Neural progenitor cell (in vitro differentiated cells): ENCODE measurements at regions not wholly inside any gene's neighbourhood (a gene's known extent, or its start where the extent isn't known, plus 50 kb on each side); places are given as distances from the start of the nearest gene placed in this dataset.
"Not testable (repeated sequence)": the region's sequence is repeated elsewhere in the genome, so short reads cannot be mapped to it uniquely, and the experiment has no call there.

ENCODE experiments used
- DNase-seq: peaks from one replicate; pipeline ENCODE4 v3.0.0-alpha.2; 2016; ENCODE audit warnings: low spot score
- H2AFZ ChIP-seq: fragments of 200-600 bp; sonication (generic); replicated peaks from 2 replicates; pipeline ENCODE4 v1.6.1; 2016; ENCODE audit warnings: antibody characterized with exemption
- H3F3A ChIP-seq: fragments of 200-600 bp; sonication (generic); 2 replicates; pipeline ENCODE4 v1.6.1; 2016; ENCODE audit warnings: antibody characterized with exemption, low read depth
- H3K27ac ChIP-seq: fragments of 200-600 bp; sonication (generic); 2 replicates; pipeline ENCODE4 v1.5.1; 2016; ENCODE audit warnings: mild to moderate bottlenecking
- H3K27me3 ChIP-seq: fragments of 200-600 bp; sonication (generic); 2 replicates; pipeline ENCODE4 v1.6.1; 2016; ENCODE audit warnings: mild to moderate bottlenecking, moderate library complexity
- H3K36me3 ChIP-seq: fragments of 200-600 bp; sonication (generic); 2 replicates; pipeline ENCODE4 v1.5.1; 2016
- H3K4me1 ChIP-seq: fragments of 200-600 bp; sonication (generic); 2 replicates; pipeline ENCODE4 v1.6.1; 2016; ENCODE audit warnings: mixed run types
- H3K4me2 ChIP-seq: fragments of 200-600 bp; sonication (generic); 2 replicates; pipeline ENCODE4 v1.6.1; 2016
- H3K4me3 ChIP-seq: fragments of 200-600 bp; sonication (generic); 2 replicates; pipeline ENCODE4 v1.5.1; 2016
- H3K79me2 ChIP-seq: fragments of 200-600 bp; sonication (generic); 2 replicates; pipeline ENCODE4 v1.6.1; 2016; ENCODE audit warnings: low read depth
- H3K9ac ChIP-seq: fragments of 200-600 bp; sonication (generic); 2 replicates; pipeline ENCODE4 v1.6.1; 2016
- H3K9me3 ChIP-seq: fragments of 200-600 bp; sonication (generic); 2 replicates; pipeline ENCODE4 v1.5.1; 2016; ENCODE audit warnings: low read depth
- H4K20me1 ChIP-seq: fragments of 200-600 bp; sonication (generic); 2 replicates; pipeline ENCODE4 v1.6.1; 2016; ENCODE audit warnings: low read depth
- H3K27ac Mint-ChIP-seq: 3 replicates; pipeline ENCODE4 v1.8.0; 2021; ENCODE audit warnings: mixed read lengths
- H3K27me3 Mint-ChIP-seq: 2 replicates; pipeline ENCODE4 v1.8.0; 2022; ENCODE audit warnings: low read depth, mild to moderate bottlenecking, inconsistent platforms, moderate library complexity, mixed read lengths; ENCODE audit not compliant: insufficient read depth
- H3K36me3 Mint-ChIP-seq: 3 replicates; pipeline ENCODE4 v1.8.0; 2021; ENCODE audit warnings: mixed read lengths
- H3K4me1 Mint-ChIP-seq: 3 replicates; pipeline ENCODE4 v1.8.0; 2021; ENCODE audit warnings: mixed read lengths
- H3K4me3 Mint-ChIP-seq: 3 replicates; pipeline ENCODE4 v1.8.0; 2021; ENCODE audit warnings: mild to moderate bottlenecking, moderate library complexity, mixed read lengths
- H3K9me3 Mint-ChIP-seq: 3 replicates; pipeline ENCODE4 v1.8.0; 2020; ENCODE audit warnings: mixed read lengths
- EZH2 ChIP-seq: fragments of 200-600 bp; sonication (generic); IDR thresholded peaks from 2 replicates; pipeline ENCODE4 v1.6.1; 2017; ENCODE audit warnings: antibody characterized with exemption, mild to moderate bottlenecking, moderate library complexity
- EZH2phosphoT487 ChIP-seq: fragments of 200-600 bp; sonication (generic); IDR thresholded peaks from 2 replicates; pipeline ENCODE4 v1.6.1; 2017; ENCODE audit warnings: antibody characterized with exemption
- TF ChIP-seq, protein P1 (sequence below): fragments of 200-600 bp; sonication (generic); IDR thresholded peaks from 2 replicates; pipeline ENCODE4 v1.5.1; 2017; ENCODE audit warnings: antibody characterized with exemption, mild to moderate bottlenecking

DNA sequence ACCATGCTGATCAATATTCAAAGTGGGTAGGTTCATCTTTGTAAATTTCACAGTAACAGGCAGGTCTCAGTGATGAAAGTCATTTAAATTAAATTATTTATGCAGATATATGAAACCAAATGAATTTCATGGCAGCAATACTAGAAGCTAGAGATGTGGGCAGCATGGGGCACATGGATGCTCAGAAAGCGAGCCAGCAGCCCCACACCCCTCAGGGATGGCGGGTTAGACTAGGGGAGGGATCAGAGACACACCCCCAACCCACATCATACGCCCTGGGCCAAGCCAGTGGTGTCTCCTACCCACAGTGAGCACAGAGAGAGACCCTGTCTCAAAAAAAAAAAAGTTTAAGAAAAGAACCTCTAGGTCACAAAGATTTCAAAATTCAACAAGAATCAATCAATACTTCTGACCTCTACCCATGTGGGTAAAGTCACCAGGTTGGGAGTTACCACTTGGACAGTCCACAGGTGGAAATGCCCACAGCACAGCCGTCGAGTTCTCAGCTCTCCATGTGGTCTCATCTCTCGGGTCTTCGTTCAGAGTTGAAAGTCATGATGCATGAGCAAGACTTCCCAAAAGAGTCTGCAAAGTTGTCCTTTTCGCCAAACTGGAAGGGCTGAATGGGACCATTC, 79.3 kb upstream of the PPP2R2D start:
- no peak overlapping the region for H3K4me3 Mint-ChIP-seq
- Histone ChIP-seq H3K79me2 (no peaks in the 10 kb centered on the region), H3K27ac (no peak overlapping the region), H3K36me3 (no peaks in the 10 kb centered on the region), H3K4me3 (no peak overlapping the region), H3F3A (no peaks in the 10 kb centered on the region), H4K20me1 (no peaks in the 10 kb centered on the region), H3K9ac (no peak overlapping the region), H3K27me3 (no peaks in the 10 kb centered on the region), H3K9me3 (no peaks in the 10 kb centered on the region), H3K4me2 (no peak overlapping the region), H2AFZ (no peak overlapping the region), H3K4me1 (peaks cover 16% of the 10 kb centered on the region)
- TF ChIP-seq EZH2, result no peak
- TF ChIP-seq, protein P1, sequence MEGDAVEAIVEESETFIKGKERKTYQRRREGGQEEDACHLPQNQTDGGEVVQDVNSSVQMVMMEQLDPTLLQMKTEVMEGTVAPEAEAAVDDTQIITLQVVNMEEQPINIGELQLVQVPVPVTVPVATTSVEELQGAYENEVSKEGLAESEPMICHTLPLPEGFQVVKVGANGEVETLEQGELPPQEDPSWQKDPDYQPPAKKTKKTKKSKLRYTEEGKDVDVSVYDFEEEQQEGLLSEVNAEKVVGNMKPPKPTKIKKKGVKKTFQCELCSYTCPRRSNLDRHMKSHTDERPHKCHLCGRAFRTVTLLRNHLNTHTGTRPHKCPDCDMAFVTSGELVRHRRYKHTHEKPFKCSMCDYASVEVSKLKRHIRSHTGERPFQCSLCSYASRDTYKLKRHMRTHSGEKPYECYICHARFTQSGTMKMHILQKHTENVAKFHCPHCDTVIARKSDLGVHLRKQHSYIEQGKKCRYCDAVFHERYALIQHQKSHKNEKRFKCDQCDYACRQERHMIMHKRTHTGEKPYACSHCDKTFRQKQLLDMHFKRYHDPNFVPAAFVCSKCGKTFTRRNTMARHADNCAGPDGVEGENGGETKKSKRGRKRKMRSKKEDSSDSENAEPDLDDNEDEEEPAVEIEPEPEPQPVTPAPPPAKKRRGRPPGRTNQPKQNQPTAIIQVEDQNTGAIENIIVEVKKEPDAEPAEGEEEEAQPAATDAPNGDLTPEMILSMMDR, result no peak
- TF ChIP-seq EZH2phosphoT487, result no peak
- H3K27ac Mint-ChIP-seq, result no peak overlapping the region
- no peak for DNase-seq
- H3K27me3 Mint-ChIP-seq, result no peaks in the 10 kb centered on the region
- H3K9me3 Mint-ChIP-seq, result peaks cover 2% of the 10 kb centered on the region
- H3K36me3 Mint-ChIP-seq, result no peaks in the 10 kb centered on the region
- peaks cover 22% of the 10 kb centered on the region for H3K4me1 Mint-ChIP-seq

DNA sequence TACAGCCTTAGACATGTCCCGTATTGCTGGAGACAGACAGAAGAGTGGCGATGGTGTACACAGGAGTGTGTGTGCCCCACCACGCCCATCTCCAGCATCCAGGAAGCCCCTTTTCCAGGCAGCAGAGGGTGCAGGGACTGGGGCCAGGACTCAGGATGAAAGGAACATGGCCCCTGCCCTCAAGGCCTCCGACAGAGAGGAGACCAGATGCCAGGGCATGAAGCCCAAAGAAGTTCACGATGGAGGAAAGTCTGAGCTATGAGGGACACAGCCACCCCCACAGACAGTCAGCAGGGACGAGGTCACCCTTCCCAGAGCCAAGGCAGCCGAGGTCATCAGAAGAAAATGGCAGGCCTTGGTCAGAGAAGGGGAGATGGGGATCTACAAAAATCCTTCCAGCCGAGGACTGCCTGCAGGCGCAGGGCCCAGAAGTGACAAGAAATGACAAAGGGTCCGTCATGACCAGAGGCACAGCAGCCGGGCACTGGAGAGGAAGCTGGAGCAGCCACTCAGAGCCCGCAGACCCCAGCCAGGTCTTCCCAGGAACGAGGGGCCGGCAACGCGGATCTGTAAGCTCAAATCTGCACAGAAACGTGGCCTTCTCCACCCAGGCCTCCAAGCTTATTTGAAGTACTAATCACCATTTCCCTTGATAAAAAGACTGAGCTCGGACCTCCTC, 78.7 kb upstream of the PPP2R2D start:
- H3K9me3 Mint-ChIP-seq, result peaks cover 2% of the 10 kb centered on the region
- DNase-seq, result no peak
- no peak overlapping the region for H3K27ac ChIP-seq

GRCh38 chr10:131822692-131823245, 78.0 kb upstream of the PPP2R2D start:
- H3K4me1 Mint-ChIP-seq, result peaks cover 24% of the 10 kb centered on the region
- Histone ChIP-seq H3K9me3 (no peaks in the 10 kb centered on the region), H4K20me1 (no peaks in the 10 kb centered on the region), H2AFZ (no peak overlapping the region), H3K4me1 (peaks cover 16% of the 10 kb centered on the region), H3K4me2 (no peak overlapping the region), H3K4me3 (no peak overlapping the region), H3K79me2 (no peaks in the 10 kb centered on the region), H3K36me3 (no peaks in the 10 kb centered on the region), H3K9ac (no peak overlapping the region), H3F3A (no peaks in the 10 kb centered on the region), H3K27ac (no peak overlapping the region), H3K27me3 (no peaks in the 10 kb centered on the region)
- H3K27ac Mint-ChIP-seq, result no peak overlapping the region
- H3K9me3 Mint-ChIP-seq, result peaks cover 2% of the 10 kb centered on the region
- no peak for TF ChIP-seq EZH2phosphoT487
- no peak overlapping the region for H3K4me3 Mint-ChIP-seq
- DNase-seq, result no peak
- no peaks in the 10 kb centered on the region for H3K36me3 Mint-ChIP-seq
- no peaks in the 10 kb centered on the region for H3K27me3 Mint-ChIP-seq

More for the DNA sequence above, 78.7 kb upstream of the PPP2R2D start:
- no peak overlapping the region for H2AFZ ChIP-seq
- peaks cover 24% of the 10 kb centered on the region for H3K4me1 Mint-ChIP-seq
- no peak overlapping the region for H3K4me3 Mint-ChIP-seq
- no peaks in the 10 kb centered on the region for H3F3A ChIP-seq
- H3K4me2 ChIP-seq, result no peak overlapping the region
- no peaks in the 10 kb centered on the region for H3K36me3 ChIP-seq
- H4K20me1 ChIP-seq, result no peaks in the 10 kb centered on the region
- no peaks in the 10 kb centered on the region for H3K27me3 Mint-ChIP-seq
- H3K27ac Mint-ChIP-seq, result no peak overlapping the region
- H3K36me3 Mint-ChIP-seq, result no peaks in the 10 kb centered on the region
- no peak overlapping the region for H3K4me3 ChIP-seq
- no peaks in the 10 kb centered on the region for H3K9me3 ChIP-seq
- H3K9ac ChIP-seq, result no peak overlapping the region
- H3K79me2 ChIP-seq, result no peaks in the 10 kb centered on the region
- no peaks in the 10 kb centered on the region for H3K27me3 ChIP-seq
- no peak for TF ChIP-seq EZH2phosphoT487
- TF ChIP-seq, protein P1, result no peak
- no peak for TF ChIP-seq EZH2
- H3K4me1 ChIP-seq, result peaks cover 16% of the 10 kb centered on the region

GRCh38 chr10:131823601-131824099, 77.2 kb upstream of the PPP2R2D start:
- H3K27ac Mint-ChIP-seq, H2AFZ ChIP-seq: not testable (repeated sequence)

More at GRCh38 chr10:131823601-131824099, 77.2 kb upstream of the PPP2R2D start:
- not testable (repeated sequence) for DNase-seq, H3K9ac ChIP-seq, H3K36me3 ChIP-seq, H3K4me3 ChIP-seq, H3K27me3 ChIP-seq, H3K79me2 ChIP-seq, H3F3A ChIP-seq, H3K27ac ChIP-seq, H3K9me3 ChIP-seq, H3K27me3 Mint-ChIP-seq, H3K36me3 Mint-ChIP-seq, H3K9me3 Mint-ChIP-seq, H3K4me2 ChIP-seq, H4K20me1 ChIP-seq, H3K4me3 Mint-ChIP-seq
- peaks cover 24% of the 10 kb centered on the region for H3K4me1 Mint-ChIP-seq
- peaks cover 16% of the 10 kb centered on the region for H3K4me1 ChIP-seq
